ENCODE measurements at regions not wholly inside any gene's neighbourhood (a gene's known extent, or its start where the extent isn't known, plus 50 kb on each side); places are given as distances from the start of the nearest gene placed in this dataset.

DNA sequence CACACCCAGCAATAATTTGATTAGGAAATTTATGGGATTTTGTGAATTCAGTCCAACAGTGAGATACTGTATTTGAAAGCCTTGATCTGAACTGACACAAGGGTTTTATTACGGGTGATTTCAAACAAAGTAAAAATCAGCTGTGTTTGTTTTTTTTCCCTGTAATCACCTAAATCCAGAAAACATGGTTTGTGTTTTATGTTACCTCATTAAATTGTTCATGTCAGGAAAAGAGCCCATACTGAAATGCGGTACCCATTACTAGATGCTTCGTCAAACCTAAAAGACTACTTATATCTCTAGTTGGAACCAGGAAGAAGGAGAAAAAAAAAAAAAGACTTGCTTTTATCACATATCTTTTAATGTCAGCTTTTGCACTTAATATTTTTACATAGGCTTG lies 811.9 kb upstream of the RGS18 start:
- TF ChIP-seq, protein P1, sequence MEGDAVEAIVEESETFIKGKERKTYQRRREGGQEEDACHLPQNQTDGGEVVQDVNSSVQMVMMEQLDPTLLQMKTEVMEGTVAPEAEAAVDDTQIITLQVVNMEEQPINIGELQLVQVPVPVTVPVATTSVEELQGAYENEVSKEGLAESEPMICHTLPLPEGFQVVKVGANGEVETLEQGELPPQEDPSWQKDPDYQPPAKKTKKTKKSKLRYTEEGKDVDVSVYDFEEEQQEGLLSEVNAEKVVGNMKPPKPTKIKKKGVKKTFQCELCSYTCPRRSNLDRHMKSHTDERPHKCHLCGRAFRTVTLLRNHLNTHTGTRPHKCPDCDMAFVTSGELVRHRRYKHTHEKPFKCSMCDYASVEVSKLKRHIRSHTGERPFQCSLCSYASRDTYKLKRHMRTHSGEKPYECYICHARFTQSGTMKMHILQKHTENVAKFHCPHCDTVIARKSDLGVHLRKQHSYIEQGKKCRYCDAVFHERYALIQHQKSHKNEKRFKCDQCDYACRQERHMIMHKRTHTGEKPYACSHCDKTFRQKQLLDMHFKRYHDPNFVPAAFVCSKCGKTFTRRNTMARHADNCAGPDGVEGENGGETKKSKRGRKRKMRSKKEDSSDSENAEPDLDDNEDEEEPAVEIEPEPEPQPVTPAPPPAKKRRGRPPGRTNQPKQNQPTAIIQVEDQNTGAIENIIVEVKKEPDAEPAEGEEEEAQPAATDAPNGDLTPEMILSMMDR (IDR thresholded peaks at IDR 0.05; ENCODE audit: low read depth, low read length), result no peak
- ChIA-PET CTCF (no interaction called here), POLR2A (no interaction called here)
- no peak for DNase-seq (ENCODE audit: low read depth, low spot score)
- no peaks in the 10 kb centered on the region for H3K27me3 ChIP-seq (ENCODE audit: control insufficient read depth, insufficient read depth, low read length)
- no peak overlapping the region for H3K4me3 ChIP-seq (ENCODE audit: low read depth, low read length)
- no peak overlapping the region for H3K27ac ChIP-seq (ENCODE audit: low read depth, low read length)
- H3K9me3 ChIP-seq (ENCODE audit: control insufficient read depth, insufficient read depth, low read length), result no peaks in the 10 kb centered on the region

DNA sequence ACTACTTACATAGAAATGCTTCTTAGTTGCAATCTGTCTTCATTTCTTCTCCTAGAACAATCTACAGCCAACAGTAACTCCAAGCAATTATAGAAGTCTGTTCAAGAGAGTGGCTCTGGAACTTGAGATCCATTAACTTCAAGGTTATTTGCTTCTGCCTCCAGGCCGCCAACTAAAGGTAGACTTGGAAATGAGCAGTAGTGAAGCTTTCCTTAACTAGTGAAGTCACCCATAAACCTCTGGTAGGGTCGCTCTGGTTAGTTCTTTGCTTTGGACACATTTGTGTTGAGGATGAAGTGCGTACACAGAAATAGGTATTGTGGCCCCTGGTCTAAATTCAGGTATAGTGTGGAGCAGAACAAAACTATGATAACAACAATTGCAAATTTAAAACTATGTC lies 809.9 kb upstream of the RGS18 start:
- Histone ChIP-seq H3K9me3 (ENCODE audit: control insufficient read depth, insufficient read depth, low read length) (no peaks in the 10 kb centered on the region), H3K27me3 (ENCODE audit: control insufficient read depth, insufficient read depth, low read length) (no peaks in the 10 kb centered on the region), H3K4me3 (ENCODE audit: low read depth, low read length) (no peak overlapping the region), H3K27ac (ENCODE audit: low read depth, low read length) (no peak overlapping the region)
- ChIA-PET POLR2A (no interaction called here), CTCF (no interaction called here)
- TF ChIP-seq, protein P1 (IDR thresholded peaks at IDR 0.05; ENCODE audit: low read depth, low read length), result no peak
- DNase-seq (ENCODE audit: low read depth, low spot score), result no peak

DNA sequence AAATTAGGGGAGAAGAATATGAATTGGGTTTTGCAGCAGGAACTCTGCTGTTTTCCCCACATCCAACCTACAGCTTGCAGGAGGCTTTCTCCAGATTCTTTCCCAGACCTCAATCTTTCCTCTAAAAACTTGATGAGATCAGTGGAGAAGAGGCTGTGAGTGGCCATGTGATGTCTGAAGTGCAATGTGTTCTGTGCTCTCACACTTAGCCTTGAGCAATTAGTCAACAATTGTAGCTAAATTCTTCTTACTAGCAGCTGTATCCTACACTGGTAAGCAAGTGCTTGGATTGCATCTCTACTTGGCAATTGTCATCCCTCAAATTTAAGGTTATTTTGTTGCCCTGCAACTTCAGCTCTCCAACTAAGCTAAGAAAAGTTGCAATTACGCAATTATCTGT lies 807.3 kb upstream of the RGS18 start:
- TF ChIP-seq, protein P1 (IDR thresholded peaks at IDR 0.05; ENCODE audit: low read depth, low read length), result no peak
- DNase-seq (ENCODE audit: low read depth, low spot score), result no peak
- H3K27me3 ChIP-seq (ENCODE audit: control insufficient read depth, insufficient read depth, low read length), result no peaks in the 10 kb centered on the region
- H3K9me3 ChIP-seq (ENCODE audit: control insufficient read depth, insufficient read depth, low read length), result no peaks in the 10 kb centered on the region
- POLR2A ChIA-PET, result no interaction called here
- CTCF ChIA-PET, result no interaction called here
- no peak overlapping the region for H3K27ac ChIP-seq (ENCODE audit: low read depth, low read length)
- no peak overlapping the region for H3K4me3 ChIP-seq (ENCODE audit: low read depth, low read length)

DNA sequence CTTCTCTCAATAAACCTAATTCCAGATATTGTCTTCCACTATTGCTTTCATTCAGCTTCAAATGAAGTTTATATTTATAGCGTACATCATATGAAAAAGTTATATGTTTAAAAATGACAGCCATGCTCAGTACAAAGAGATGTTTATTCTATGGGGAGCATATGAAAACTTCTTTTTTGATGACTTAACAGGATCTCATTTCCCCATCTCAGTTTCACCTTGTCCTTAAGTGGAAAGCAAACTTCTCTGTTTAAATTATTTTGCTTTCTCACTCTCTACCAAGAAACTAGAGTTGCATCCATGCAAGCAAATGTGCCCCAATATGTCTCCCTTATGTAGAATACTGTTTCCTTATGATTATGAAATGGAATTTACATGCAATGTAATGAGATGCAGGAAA lies 799.5 kb upstream of the RGS18 start:
- Histone ChIP-seq H3K9me3 (ENCODE audit: control insufficient read depth, insufficient read depth, low read length) (no peaks in the 10 kb centered on the region), H3K27ac (ENCODE audit: low read depth, low read length) (no peak overlapping the region), H3K4me3 (ENCODE audit: low read depth, low read length) (no peak overlapping the region), H3K27me3 (ENCODE audit: control insufficient read depth, insufficient read depth, low read length) (no peaks in the 10 kb centered on the region)
- ChIA-PET CTCF (interaction anchor here (0.6 kb wide), 1 partner anchor 209 kb away, joined by 3 read pairs; no protein-coding TSS in a partner anchor), POLR2A (no interaction called here)
- TF ChIP-seq, protein P1 (IDR thresholded peaks at IDR 0.05; ENCODE audit: low read depth, low read length), result no peak
- DNase-seq (ENCODE audit: low read depth, low spot score), result no peak

DNA sequence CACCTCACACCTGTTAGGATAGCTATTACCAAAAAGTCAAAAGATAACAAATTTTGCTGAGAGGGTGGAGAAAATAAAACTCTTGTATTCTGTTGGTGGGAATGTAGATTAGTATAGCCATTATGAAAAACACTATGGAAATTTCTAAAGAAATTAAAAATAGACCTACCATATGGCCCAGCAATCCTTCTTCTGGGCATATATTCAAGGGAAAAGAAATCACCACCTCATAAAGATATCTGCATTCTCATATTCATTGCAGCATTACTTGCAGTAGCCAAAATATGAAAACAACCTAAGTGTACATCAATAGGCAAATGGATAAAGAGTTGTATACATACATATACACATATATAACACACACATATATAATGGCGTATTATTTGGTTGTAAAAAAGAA lies 791.6 kb upstream of the RGS18 start:
- Histone ChIP-seq H3K27me3 (ENCODE audit: control insufficient read depth, insufficient read depth, low read length) (no peaks in the 10 kb centered on the region), H3K27ac (ENCODE audit: low read depth, low read length) (no peak overlapping the region), H3K9me3 (ENCODE audit: control insufficient read depth, insufficient read depth, low read length) (no peaks in the 10 kb centered on the region), H3K4me3 (ENCODE audit: low read depth, low read length) (no peak overlapping the region)
- TF ChIP-seq, protein P1 (IDR thresholded peaks at IDR 0.05; ENCODE audit: low read depth, low read length), result no peak
- ChIA-PET CTCF (no interaction called here), POLR2A (no interaction called here)
- DNase-seq (ENCODE audit: low read depth, low spot score), result no peak
